HCT116 (cell line): ENCODE measurements at regions not wholly inside any gene's neighbourhood (a gene's known extent, or its start where the extent isn't known, plus 50 kb on each side); places are given as distances from the start of the nearest gene placed in this dataset.

ENCODE experiments used
- EZH2 ChIP-seq: fragments of 200-600 bp; sonication (generic); IDR thresholded peaks from 2 replicates; pipeline ENCODE4 v1.6.1; 2017; ENCODE audit warnings: antibody characterized with exemption, mixed run types
- TF ChIP-seq, protein P1 (sequence below): IDR thresholded peaks from 2 replicates; pipeline ENCODE4 v1.6.1; 2011; ENCODE audit warnings: mild to moderate bottlenecking, low read length, moderate library complexity; ENCODE audit not compliant: insufficient replicate concordance; ENCODE audit errors: extremely low read depth
- TF ChIP-seq, protein P2 (sequence below), 3 experiments: fragments of 200-600 bp in 1 of 3; sonication (generic) in 1 of 3; IDR thresholded peaks in 2 of 3; conservative IDR thresholded peaks in 1 of 3; 2 replicates each; pipeline ENCODE4 v1.5.1; 2012 to 2017; ENCODE audit warnings: low read depth in 2 of 3, low read length in 2 of 3, antibody characterized with exemption in 1 of 3, borderline replicate concordance in 1 of 3, control low read depth in 1 of 3, mild to moderate bottlenecking in 1 of 3, mixed read lengths in 1 of 3, mixed run types in 1 of 3, moderate library complexity in 1 of 3; ENCODE audit not compliant: insufficient read depth in 1 of 3

DNA sequence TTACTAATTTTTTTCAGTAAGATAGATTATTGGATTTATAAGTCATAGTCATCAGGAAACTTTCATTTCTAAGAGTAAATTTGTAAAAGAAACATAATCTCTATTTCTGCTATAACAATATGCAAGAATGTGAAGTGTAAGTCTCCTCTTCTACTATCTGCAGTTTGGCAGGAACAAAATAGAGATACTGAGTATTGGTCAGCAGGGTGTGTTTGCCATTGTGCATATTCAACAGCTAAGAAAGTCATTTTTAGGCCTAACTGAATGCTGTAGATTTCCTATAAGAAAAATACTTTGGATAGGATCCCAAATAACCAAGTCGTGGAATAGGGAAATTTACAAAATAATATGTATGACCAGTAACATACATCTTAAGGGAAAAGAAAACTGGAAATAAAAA is 253.3 kb upstream of the EPHA5 start:
- no peak for TF ChIP-seq EZH2
- TF ChIP-seq, protein P1, sequence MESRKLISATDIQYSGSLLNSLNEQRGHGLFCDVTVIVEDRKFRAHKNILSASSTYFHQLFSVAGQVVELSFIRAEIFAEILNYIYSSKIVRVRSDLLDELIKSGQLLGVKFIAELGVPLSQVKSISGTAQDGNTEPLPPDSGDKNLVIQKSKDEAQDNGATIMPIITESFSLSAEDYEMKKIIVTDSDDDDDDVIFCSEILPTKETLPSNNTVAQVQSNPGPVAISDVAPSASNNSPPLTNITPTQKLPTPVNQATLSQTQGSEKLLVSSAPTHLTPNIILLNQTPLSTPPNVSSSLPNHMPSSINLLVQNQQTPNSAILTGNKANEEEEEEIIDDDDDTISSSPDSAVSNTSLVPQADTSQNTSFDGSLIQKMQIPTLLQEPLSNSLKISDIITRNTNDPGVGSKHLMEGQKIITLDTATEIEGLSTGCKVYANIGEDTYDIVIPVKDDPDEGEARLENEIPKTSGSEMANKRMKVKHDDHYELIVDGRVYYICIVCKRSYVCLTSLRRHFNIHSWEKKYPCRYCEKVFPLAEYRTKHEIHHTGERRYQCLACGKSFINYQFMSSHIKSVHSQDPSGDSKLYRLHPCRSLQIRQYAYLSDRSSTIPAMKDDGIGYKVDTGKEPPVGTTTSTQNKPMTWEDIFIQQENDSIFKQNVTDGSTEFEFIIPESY, result no peak
- TF ChIP-seq, protein P2, sequence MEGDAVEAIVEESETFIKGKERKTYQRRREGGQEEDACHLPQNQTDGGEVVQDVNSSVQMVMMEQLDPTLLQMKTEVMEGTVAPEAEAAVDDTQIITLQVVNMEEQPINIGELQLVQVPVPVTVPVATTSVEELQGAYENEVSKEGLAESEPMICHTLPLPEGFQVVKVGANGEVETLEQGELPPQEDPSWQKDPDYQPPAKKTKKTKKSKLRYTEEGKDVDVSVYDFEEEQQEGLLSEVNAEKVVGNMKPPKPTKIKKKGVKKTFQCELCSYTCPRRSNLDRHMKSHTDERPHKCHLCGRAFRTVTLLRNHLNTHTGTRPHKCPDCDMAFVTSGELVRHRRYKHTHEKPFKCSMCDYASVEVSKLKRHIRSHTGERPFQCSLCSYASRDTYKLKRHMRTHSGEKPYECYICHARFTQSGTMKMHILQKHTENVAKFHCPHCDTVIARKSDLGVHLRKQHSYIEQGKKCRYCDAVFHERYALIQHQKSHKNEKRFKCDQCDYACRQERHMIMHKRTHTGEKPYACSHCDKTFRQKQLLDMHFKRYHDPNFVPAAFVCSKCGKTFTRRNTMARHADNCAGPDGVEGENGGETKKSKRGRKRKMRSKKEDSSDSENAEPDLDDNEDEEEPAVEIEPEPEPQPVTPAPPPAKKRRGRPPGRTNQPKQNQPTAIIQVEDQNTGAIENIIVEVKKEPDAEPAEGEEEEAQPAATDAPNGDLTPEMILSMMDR (IDR thresholded peaks at IDR 0.05 in 2 of 3, conservative IDR thresholded peaks at IDR 0.05 in 1 of 3; ENCODE audit: borderline replicate concordance in 1 of 3, insufficient read depth in 1 of 3, low read depth in 2 of 3, low read length in 2 of 3), result no peak
